Endodermal cell (in vitro differentiated cells): ENCODE measurements at regions not wholly inside any gene's neighbourhood (a gene's known extent, or its start where the extent isn't known, plus 50 kb on each side); places are given as distances from the start of the nearest gene placed in this dataset.

ENCODE experiments used
- DNase-seq: peaks from one replicate; pipeline ENCODE4 v3.0.0-alpha.2; 2017
- H3K27ac ChIP-seq: 2 replicates; pipeline ENCODE4 v1.5.1; 2013; ENCODE audit warnings: mild to moderate bottlenecking, low read depth, low read length, moderate library complexity
- H3K27me3 ChIP-seq: 2 replicates; pipeline ENCODE4 v1.6.1; 2013; ENCODE audit warnings: mild to moderate bottlenecking, low read length, moderate library complexity; ENCODE audit not compliant: insufficient read depth, control insufficient read depth, poor library complexity, severe bottlenecking
- H3K36me3 ChIP-seq: 2 replicates; pipeline ENCODE4 v1.7.0; 2013; ENCODE audit warnings: mild to moderate bottlenecking, low read length, moderate library complexity; ENCODE audit not compliant: control insufficient read depth, insufficient read depth
- H3K4me1 ChIP-seq: one replicate; pipeline ENCODE4 v1.7.0; 2013; ENCODE audit warnings: low read length; ENCODE audit not compliant: control insufficient read depth, insufficient read depth
- H3K4me3 ChIP-seq: 2 replicates; pipeline ENCODE4 v1.5.1; 2013; ENCODE audit warnings: mild to moderate bottlenecking, low read length, moderate library complexity
- H3K9ac ChIP-seq: 2 replicates; pipeline ENCODE4 v1.6.1; 2013; ENCODE audit warnings: mild to moderate bottlenecking, low read length, moderate library complexity; ENCODE audit not compliant: poor library complexity, severe bottlenecking; ENCODE audit errors: extremely low read depth
- H3K9me3 ChIP-seq: 2 replicates; pipeline ENCODE4 v1.6.1; 2013; ENCODE audit warnings: mild to moderate bottlenecking, low read length, moderate library complexity; ENCODE audit not compliant: control insufficient read depth
- H3K27ac Mint-ChIP-seq: 2 replicates; pipeline ENCODE4 v1.8.0; 2020; ENCODE audit warnings: mixed read lengths
- H3K27me3 Mint-ChIP-seq: 2 replicates; pipeline ENCODE4 v1.8.0; 2021; ENCODE audit warnings: mild to moderate bottlenecking, mixed read lengths; ENCODE audit not compliant: insufficient read depth
- H3K36me3 Mint-ChIP-seq: 2 replicates; pipeline ENCODE4 v1.8.0; 2020; ENCODE audit warnings: low read depth, mixed read lengths
- H3K4me1 Mint-ChIP-seq: 2 replicates; pipeline ENCODE4 v1.8.0; 2020; ENCODE audit warnings: mixed read lengths
- H3K4me3 Mint-ChIP-seq: 2 replicates; pipeline ENCODE4 v1.8.0; 2020; ENCODE audit warnings: mild to moderate bottlenecking, moderate library complexity, mixed read lengths
- H3K9me3 Mint-ChIP-seq: 2 replicates; pipeline ENCODE4 v1.8.0; 2020; ENCODE audit warnings: mild to moderate bottlenecking, mixed read lengths
- WGBS, 2 experiments: methylation state at CpG; one replicate each; pipeline versions ENCODE4 v1.1.5 to v1.1.7; 2013; ENCODE audit warnings: missing lambda C conversion rate in 2 of 2, mixed read lengths in 1 of 2; ENCODE audit not compliant: insufficient coverage in 1 of 2, insufficient read length in 1 of 2; 5-methylcytosine and 5-hydroxymethylcytosine counted together
- TF ChIP-seq, protein P1 (sequence below): fragments of 200-600 bp; sonication (generic); conservative IDR thresholded peaks from 2 replicates; pipeline ENCODE4 v1.5.0; 2021; ENCODE audit warnings: antibody characterized with exemption, mild to moderate bottlenecking

- H3K27me3 Mint-ChIP-seq: peaks cover 55% of the 10 kb centered on the region
- no peak for DNase-seq
- Histone ChIP-seq H3K36me3 (no peaks in the 10 kb centered on the region), H3K9me3 (no peaks in the 10 kb centered on the region), H3K4me3 (no peak overlapping the region), H3K27ac (no peak overlapping the region), H3K9ac (no peak overlapping the region), H3K27me3 (peaks cover 40% of the 10 kb centered on the region), H3K4me1 (peaks cover 3% of the 10 kb centered on the region)
- TF ChIP-seq, protein P1, sequence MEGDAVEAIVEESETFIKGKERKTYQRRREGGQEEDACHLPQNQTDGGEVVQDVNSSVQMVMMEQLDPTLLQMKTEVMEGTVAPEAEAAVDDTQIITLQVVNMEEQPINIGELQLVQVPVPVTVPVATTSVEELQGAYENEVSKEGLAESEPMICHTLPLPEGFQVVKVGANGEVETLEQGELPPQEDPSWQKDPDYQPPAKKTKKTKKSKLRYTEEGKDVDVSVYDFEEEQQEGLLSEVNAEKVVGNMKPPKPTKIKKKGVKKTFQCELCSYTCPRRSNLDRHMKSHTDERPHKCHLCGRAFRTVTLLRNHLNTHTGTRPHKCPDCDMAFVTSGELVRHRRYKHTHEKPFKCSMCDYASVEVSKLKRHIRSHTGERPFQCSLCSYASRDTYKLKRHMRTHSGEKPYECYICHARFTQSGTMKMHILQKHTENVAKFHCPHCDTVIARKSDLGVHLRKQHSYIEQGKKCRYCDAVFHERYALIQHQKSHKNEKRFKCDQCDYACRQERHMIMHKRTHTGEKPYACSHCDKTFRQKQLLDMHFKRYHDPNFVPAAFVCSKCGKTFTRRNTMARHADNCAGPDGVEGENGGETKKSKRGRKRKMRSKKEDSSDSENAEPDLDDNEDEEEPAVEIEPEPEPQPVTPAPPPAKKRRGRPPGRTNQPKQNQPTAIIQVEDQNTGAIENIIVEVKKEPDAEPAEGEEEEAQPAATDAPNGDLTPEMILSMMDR: no peak
- no peak overlapping the region for H3K27ac Mint-ChIP-seq
- WGBS, 2 experiments: 83 to 100% methylated on average over 1 to 2 of the region's 2 CpGs
- H3K9me3 Mint-ChIP-seq: peaks cover 4% of the 10 kb centered on the region
- no peaks in the 10 kb centered on the region for H3K36me3 Mint-ChIP-seq
- peaks cover 12% of the 10 kb centered on the region for H3K4me1 Mint-ChIP-seq
- no peak overlapping the region for H3K4me3 Mint-ChIP-seq
These were observed 167.5 kb upstream of the MEOX2 start for GRCh38 chr7:15853832-15854470.

GRCh38 chr7:15851201-15851600, 164.7 kb upstream of the MEOX2 start:
- H3K27me3 Mint-ChIP-seq: peaks cover 59% of the 10 kb centered on the region
- H3K36me3 Mint-ChIP-seq: no peaks in the 10 kb centered on the region
- Histone ChIP-seq H3K9me3 (no peaks in the 10 kb centered on the region), H3K27ac (no peak overlapping the region), H3K36me3 (no peaks in the 10 kb centered on the region), H3K27me3 (peaks cover 42% of the 10 kb centered on the region), H3K4me3 (no peak overlapping the region), H3K4me1 (peaks cover 11% of the 10 kb centered on the region), H3K9ac (no peak overlapping the region)
- DNase-seq: no peak
- H3K4me3 Mint-ChIP-seq: no peak overlapping the region
- TF ChIP-seq, protein P1: no peak
- H3K9me3 Mint-ChIP-seq: no peaks in the 10 kb centered on the region
- peaks cover 20% of the 10 kb centered on the region for H3K4me1 Mint-ChIP-seq
- WGBS, 2 experiments: 94 to 97% methylated on average over 6 of the region's 6 CpGs
- H3K27ac Mint-ChIP-seq: no peak overlapping the region

- peaks cover 75% of the 10 kb centered on the region for H3K27me3 Mint-ChIP-seq
- Histone ChIP-seq H3K9ac (no peak overlapping the region), H3K4me3 (no peak overlapping the region), H3K9me3 (no peaks in the 10 kb centered on the region), H3K27ac (no peak overlapping the region), H3K36me3 (no peaks in the 10 kb centered on the region), H3K4me1 (peaks cover 8% of the 10 kb centered on the region), H3K27me3 (peaks cover 40% of the 10 kb centered on the region)
- no peak for DNase-seq
- H3K27ac Mint-ChIP-seq: no peak overlapping the region
- no peak overlapping the region for H3K4me3 Mint-ChIP-seq
- TF ChIP-seq, protein P1: no peak
- H3K36me3 Mint-ChIP-seq: no peaks in the 10 kb centered on the region
- WGBS, 2 experiments: 97% methylated on average over 1 of the region's 1 CpG; no CpG with 5 or more reads in 1 of the 2 experiments
- no peaks in the 10 kb centered on the region for H3K9me3 Mint-ChIP-seq
- H3K4me1 Mint-ChIP-seq: peaks cover 10% of the 10 kb centered on the region
These were observed 162.4 kb upstream of the MEOX2 start for GRCh38 chr7:15848901-15849300.
